ENCODE measurements at regions not wholly inside any gene's neighbourhood (a gene's known extent, or its start where the extent isn't known, plus 50 kb on each side); places are given as distances from the start of the nearest gene placed in this dataset.

DNA sequence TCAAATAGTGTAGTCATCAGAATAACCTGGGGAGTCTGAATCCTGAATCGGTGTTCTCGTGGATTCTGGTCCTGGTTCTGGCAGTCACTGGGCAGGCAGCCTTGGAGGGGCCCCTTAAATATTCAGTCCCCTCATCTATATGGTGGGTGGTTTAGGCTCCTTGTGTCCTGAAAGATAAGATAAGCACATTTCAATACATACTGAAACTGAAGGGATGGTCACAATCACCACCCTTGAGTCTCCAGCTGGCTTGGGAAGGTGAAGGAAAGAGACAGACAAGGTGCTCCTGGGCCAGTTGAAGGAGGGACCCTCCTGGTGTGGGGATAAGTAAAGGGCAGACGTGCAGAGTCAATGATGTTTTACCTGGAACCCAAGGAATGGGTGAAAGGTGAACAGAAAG lies 146.7 kb downstream of the CXCL12 start:
- FAIRE-seq, result no peak

DNA sequence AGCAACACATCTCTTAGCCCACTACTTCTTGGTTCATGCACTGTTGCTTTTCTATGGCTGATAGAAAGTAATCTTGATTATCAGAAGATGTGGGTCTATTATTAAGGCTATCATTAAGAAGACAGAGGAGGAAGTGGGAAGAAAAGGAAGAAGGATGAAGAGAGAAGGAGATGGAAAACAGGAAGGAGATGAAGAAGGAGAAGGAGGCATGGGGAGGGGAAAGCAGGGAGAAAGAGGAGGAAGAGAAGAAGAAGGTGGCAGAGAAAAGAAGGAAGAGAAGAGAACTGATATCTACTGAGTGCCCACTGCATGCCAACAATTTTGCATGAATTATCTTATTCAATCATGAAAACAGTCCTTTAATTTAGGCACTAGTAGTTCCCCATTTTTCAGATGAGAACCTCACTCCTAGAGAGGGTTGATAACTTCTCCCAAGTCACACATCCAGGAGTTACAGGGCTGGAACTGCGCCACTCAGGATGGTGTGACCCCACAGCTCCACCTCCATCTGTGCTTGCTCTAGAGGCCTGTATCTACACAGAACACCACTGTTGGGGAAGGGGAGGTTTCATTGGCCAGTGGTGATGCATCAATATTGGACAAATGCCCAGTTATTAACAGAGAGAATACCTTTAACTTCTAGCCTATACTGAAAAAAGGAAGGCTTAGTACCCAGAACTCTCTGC lies 147.4 kb downstream of the CXCL12 start:
- FAIRE-seq (no peak), DNase-seq (ENCODE audit: low read depth, low spot score) (no peak)
- no peak overlapping the region for H3K4me3 ChIP-seq (ENCODE audit: control insufficient read depth in 2 of 3, extremely low read depth in 1 of 3, insufficient read depth in 2 of 3, low read depth in 1 of 3, low read length in 3 of 3)
- H2AFZ ChIP-seq (ENCODE audit: control insufficient read depth, low read length), result no peak overlapping the region
- dilution Hi-C loops (cut with MboI; ENCODE audit: extremely low pct_ligation_motif_present, low sequenced_read_pairs), result no loop called here
- H3K9me1 ChIP-seq (ENCODE audit: control insufficient read depth, extremely low read depth, insufficient read depth, low read length), result no peaks in the 10 kb centered on the region
- no peaks in the 10 kb centered on the region for H3K79me2 ChIP-seq (ENCODE audit: control insufficient read depth, insufficient read depth, low read length)
- no peaks in the 10 kb centered on the region for H3K27me3 ChIP-seq (ENCODE audit: control insufficient read depth, extremely low read depth, insufficient read depth, low read length)
- H3K4me2 ChIP-seq (ENCODE audit: control insufficient read depth, extremely low read depth, insufficient read depth, low read depth, low read length), result no peak overlapping the region
- no peaks in the 10 kb centered on the region for H3K4me1 ChIP-seq (ENCODE audit: control insufficient read depth, extremely low read depth, insufficient read depth, low read length)
- H3K9me3 ChIP-seq (ENCODE audit: control insufficient read depth, low read depth, low read length), result peaks cover 6% of the 10 kb centered on the region
- H3K9ac ChIP-seq (ENCODE audit: control insufficient read depth, extremely low read depth, insufficient read depth, low read length), result no peak overlapping the region
- H4K20me1 ChIP-seq (ENCODE audit: control insufficient read depth, extremely low read depth, insufficient read depth, low read length), result no peaks in the 10 kb centered on the region
- H3K27ac ChIP-seq (ENCODE audit: control insufficient read depth, insufficient read depth, low read length), result no peak overlapping the region
- TF ChIP-seq, protein P1, sequence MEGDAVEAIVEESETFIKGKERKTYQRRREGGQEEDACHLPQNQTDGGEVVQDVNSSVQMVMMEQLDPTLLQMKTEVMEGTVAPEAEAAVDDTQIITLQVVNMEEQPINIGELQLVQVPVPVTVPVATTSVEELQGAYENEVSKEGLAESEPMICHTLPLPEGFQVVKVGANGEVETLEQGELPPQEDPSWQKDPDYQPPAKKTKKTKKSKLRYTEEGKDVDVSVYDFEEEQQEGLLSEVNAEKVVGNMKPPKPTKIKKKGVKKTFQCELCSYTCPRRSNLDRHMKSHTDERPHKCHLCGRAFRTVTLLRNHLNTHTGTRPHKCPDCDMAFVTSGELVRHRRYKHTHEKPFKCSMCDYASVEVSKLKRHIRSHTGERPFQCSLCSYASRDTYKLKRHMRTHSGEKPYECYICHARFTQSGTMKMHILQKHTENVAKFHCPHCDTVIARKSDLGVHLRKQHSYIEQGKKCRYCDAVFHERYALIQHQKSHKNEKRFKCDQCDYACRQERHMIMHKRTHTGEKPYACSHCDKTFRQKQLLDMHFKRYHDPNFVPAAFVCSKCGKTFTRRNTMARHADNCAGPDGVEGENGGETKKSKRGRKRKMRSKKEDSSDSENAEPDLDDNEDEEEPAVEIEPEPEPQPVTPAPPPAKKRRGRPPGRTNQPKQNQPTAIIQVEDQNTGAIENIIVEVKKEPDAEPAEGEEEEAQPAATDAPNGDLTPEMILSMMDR (optimal IDR thresholded peaks at IDR 0.05 in 1 of 3, IDR thresholded peaks at IDR 0.05 in 1 of 3, conservative IDR thresholded peaks at IDR 0.05 in 1 of 3; ENCODE audit: extremely low read depth in 1 of 3, insufficient read depth in 2 of 3, low read length in 3 of 3), result no peak
- TF ChIP-seq EZH2 (IDR thresholded peaks at IDR 0.05; ENCODE audit: low read length), result no peak
- H3K36me3 ChIP-seq (ENCODE audit: control insufficient read depth in 2 of 2, extremely low read depth in 1 of 2, insufficient read depth in 2 of 2, low read length in 2 of 2), result no peaks in the 10 kb centered on the region

More for the DNA sequence above, 146.7 kb downstream of the CXCL12 start:
- no peaks in the 10 kb centered on the region for H3K4me1 ChIP-seq (ENCODE audit: control insufficient read depth, extremely low read depth, insufficient read depth, low read length)
- no peaks in the 10 kb centered on the region for H3K9me1 ChIP-seq (ENCODE audit: control insufficient read depth, extremely low read depth, insufficient read depth, low read length)
- H3K27ac ChIP-seq (ENCODE audit: control insufficient read depth, insufficient read depth, low read length), result no peak overlapping the region
- H3K27me3 ChIP-seq (ENCODE audit: control insufficient read depth, extremely low read depth, insufficient read depth, low read length), result no peaks in the 10 kb centered on the region
- H4K20me1 ChIP-seq (ENCODE audit: control insufficient read depth, extremely low read depth, insufficient read depth, low read length), result no peaks in the 10 kb centered on the region
- dilution Hi-C loops (cut with MboI; ENCODE audit: extremely low pct_ligation_motif_present, low sequenced_read_pairs), result no loop called here
- peaks cover 6% of the 10 kb centered on the region for H3K9me3 ChIP-seq (ENCODE audit: control insufficient read depth, low read depth, low read length)
- H3K4me2 ChIP-seq (ENCODE audit: control insufficient read depth, extremely low read depth, insufficient read depth, low read depth, low read length), result no peak overlapping the region
- no peak for DNase-seq (ENCODE audit: low read depth, low spot score)
- no peak overlapping the region for H3K4me3 ChIP-seq (ENCODE audit: control insufficient read depth in 2 of 3, extremely low read depth in 1 of 3, insufficient read depth in 2 of 3, low read depth in 1 of 3, low read length in 3 of 3)
- no peak overlapping the region for H3K9ac ChIP-seq (ENCODE audit: control insufficient read depth, extremely low read depth, insufficient read depth, low read length)
- TF ChIP-seq, protein P1 (optimal IDR thresholded peaks at IDR 0.05 in 1 of 3, IDR thresholded peaks at IDR 0.05 in 1 of 3, conservative IDR thresholded peaks at IDR 0.05 in 1 of 3; ENCODE audit: extremely low read depth in 1 of 3, insufficient read depth in 2 of 3, low read length in 3 of 3), result no peak
- no peak for TF ChIP-seq EZH2 (IDR thresholded peaks at IDR 0.05; ENCODE audit: low read length)
- H3K36me3 ChIP-seq (ENCODE audit: control insufficient read depth in 2 of 2, extremely low read depth in 1 of 2, insufficient read depth in 2 of 2, low read length in 2 of 2), result no peaks in the 10 kb centered on the region
- H2AFZ ChIP-seq (ENCODE audit: control insufficient read depth, low read length), result no peak overlapping the region
- no peaks in the 10 kb centered on the region for H3K79me2 ChIP-seq (ENCODE audit: control insufficient read depth, insufficient read depth, low read length)
